ENCODE measurements at regions not wholly inside any gene's neighbourhood (a gene's known extent, or its start where the extent isn't known, plus 50 kb on each side); places are given as distances from the start of the nearest gene placed in this dataset.
"Not testable (repeated sequence)": the region's sequence is repeated elsewhere in the genome, so short reads cannot be mapped to it uniquely, and the experiment has no call there.

DNA sequence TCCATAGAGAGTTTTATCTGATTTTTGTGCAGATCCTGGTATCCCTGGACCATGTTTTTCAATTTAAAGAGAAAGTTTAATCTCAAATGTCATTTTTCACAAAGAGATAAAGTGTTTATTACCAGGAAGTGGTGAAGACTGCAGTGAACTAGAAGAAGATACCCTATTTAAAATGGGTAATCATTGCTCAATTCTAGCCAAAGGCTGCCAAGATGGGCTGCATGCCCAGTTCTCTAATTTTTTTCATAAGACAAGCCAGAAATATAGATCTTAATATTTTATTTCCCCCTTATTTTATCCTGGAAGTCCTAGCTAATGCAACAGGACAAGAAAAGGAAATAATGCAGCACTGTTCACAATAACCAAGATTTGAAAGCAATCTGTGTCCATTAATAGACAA lies 343.5 kb downstream of the PCNX1 start:
- Histone ChIP-seq H3K9me3 (ENCODE audit: control insufficient read depth in 1 of 2, insufficient read depth in 1 of 2, low read length in 2 of 2) (peaks cover 0 to 8% of the 10 kb centered on the region in 2 experiments), H3K4me3 (ENCODE audit: low read length) (no peak overlapping the region), H3K27me3 (ENCODE audit: control insufficient read depth in 1 of 2, insufficient read depth in 2 of 2, low read length in 2 of 2) (no peaks in the 10 kb centered on the region), H3K36me3 (ENCODE audit: insufficient read depth, low read length) (no peaks in the 10 kb centered on the region), H3K4me1 (ENCODE audit: insufficient read depth, low read length) (peaks cover 16% of the 10 kb centered on the region), H3K27ac (ENCODE audit: low read depth in 1 of 2, low read length in 2 of 2) (no peak overlapping the region)
- ATAC-seq (ENCODE audit: poor library complexity) (no peak), DNase-seq (no peak)
- Mint-ChIP-seq H3K4me1 (ENCODE audit: low read depth) (peaks cover 21% of the 10 kb centered on the region), H3K9me3 (peaks cover 13% of the 10 kb centered on the region), H3K27ac (no peak overlapping the region), H3K27me3 (no peaks in the 10 kb centered on the region), H3K36me3 (ENCODE audit: low read depth) (no peaks in the 10 kb centered on the region), H3K4me3 (no peak overlapping the region)
- CTCF ChIA-PET: interaction anchor here (1.0 kb wide), 1 partner anchor 20 kb away, joined by 3 read pairs; no protein-coding TSS in a partner anchor
- TF ChIP-seq, protein P1, sequence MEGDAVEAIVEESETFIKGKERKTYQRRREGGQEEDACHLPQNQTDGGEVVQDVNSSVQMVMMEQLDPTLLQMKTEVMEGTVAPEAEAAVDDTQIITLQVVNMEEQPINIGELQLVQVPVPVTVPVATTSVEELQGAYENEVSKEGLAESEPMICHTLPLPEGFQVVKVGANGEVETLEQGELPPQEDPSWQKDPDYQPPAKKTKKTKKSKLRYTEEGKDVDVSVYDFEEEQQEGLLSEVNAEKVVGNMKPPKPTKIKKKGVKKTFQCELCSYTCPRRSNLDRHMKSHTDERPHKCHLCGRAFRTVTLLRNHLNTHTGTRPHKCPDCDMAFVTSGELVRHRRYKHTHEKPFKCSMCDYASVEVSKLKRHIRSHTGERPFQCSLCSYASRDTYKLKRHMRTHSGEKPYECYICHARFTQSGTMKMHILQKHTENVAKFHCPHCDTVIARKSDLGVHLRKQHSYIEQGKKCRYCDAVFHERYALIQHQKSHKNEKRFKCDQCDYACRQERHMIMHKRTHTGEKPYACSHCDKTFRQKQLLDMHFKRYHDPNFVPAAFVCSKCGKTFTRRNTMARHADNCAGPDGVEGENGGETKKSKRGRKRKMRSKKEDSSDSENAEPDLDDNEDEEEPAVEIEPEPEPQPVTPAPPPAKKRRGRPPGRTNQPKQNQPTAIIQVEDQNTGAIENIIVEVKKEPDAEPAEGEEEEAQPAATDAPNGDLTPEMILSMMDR (IDR thresholded peaks at IDR 0.05): no peak
- intact Hi-C loops (cut with DNase I, micrococcal nuclease): no loop called here
- POLR2A ChIA-PET: no interaction called here

DNA sequence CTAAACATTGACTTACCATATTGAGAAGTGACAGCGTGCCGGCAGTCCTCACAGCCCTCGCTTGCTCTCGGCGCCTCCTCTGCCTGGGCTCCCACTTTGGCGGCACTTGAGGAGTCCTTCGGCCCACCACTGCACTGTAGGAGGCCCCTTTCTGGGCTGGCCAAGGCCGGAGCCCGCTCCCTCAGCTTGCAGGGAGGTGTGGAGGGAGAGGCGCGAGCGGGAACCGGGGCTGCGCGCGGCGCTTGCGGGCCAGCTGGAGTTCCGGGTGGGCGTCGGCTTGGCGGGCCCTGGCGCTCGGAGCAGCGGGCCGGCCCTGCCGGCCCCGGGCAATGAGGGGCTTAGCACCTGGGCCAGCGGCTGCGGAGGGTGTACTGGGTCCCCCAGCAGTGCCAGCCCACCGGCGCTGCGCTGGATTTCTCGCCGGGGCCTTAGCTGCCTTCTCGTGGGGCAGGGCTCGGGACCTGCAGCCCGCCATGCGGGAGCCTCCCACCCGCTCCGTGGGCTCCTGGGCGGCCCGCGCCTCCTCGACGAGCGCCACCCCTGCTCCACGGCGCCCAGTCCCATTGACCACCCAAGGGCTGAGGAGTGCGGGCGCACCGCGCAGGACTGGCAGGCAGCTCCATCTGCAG lies 346.9 kb downstream of the PCNX1 start:
- intact Hi-C loops (cut with DNase I, micrococcal nuclease); ATAC-seq (ENCODE audit: poor library complexity); H3K4me1 ChIP-seq (ENCODE audit: insufficient read depth, low read length); H3K27me3 Mint-ChIP-seq; H3K27me3 ChIP-seq (ENCODE audit: control insufficient read depth in 1 of 2, insufficient read depth in 2 of 2, low read length in 2 of 2); H3K4me3 ChIP-seq (ENCODE audit: low read length); H3K9me3 ChIP-seq (ENCODE audit: control insufficient read depth in 1 of 2, insufficient read depth in 1 of 2, low read length in 2 of 2); H3K27ac ChIP-seq (ENCODE audit: low read depth in 1 of 2, low read length in 2 of 2); POLR2A ChIA-PET; H3K27ac Mint-ChIP-seq; DNase-seq; CTCF ChIA-PET; H3K36me3 ChIP-seq (ENCODE audit: insufficient read depth, low read length); H3K4me1 Mint-ChIP-seq (ENCODE audit: low read depth); H3K9me3 Mint-ChIP-seq: not testable (repeated sequence)
- Mint-ChIP-seq H3K4me3 (peak overlapping the region; percentile 20), H3K36me3 (ENCODE audit: low read depth) (peaks cover 11% of the 10 kb centered on the region)

DNA sequence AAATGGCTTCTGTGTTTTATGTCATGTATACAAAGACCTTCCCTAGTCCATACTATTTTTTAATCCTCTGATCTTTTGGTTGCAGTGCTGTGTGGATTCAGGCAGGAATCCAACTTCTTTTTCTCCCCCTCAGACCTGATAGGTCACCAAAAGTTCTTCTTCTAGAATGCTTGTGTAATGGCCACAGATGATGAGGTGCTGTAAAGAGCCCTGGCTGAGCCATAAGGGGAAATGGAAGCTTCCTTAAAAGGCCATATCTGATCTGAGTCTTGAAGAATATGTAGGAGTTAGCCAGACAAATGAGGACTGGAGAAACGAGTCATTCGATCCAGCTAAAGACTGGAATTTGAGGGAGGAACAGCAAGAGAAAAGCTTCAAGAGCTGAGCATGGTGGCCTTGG lies 353.9 kb downstream of the PCNX1 start:
- ATAC-seq (ENCODE audit: poor library complexity) (no peak), DNase-seq (no peak)
- Histone ChIP-seq H3K4me1 (ENCODE audit: insufficient read depth, low read length) (no peaks in the 10 kb centered on the region), H3K36me3 (ENCODE audit: insufficient read depth, low read length) (no peaks in the 10 kb centered on the region), H3K27ac (ENCODE audit: low read depth in 1 of 2, low read length in 2 of 2) (no peak overlapping the region), H3K9me3 (ENCODE audit: control insufficient read depth in 1 of 2, insufficient read depth in 1 of 2, low read length in 2 of 2) (peaks cover 10 to 18% of the 10 kb centered on the region in 2 experiments), H3K27me3 (ENCODE audit: control insufficient read depth in 1 of 2, insufficient read depth in 2 of 2, low read length in 2 of 2) (no peaks in the 10 kb centered on the region), H3K4me3 (ENCODE audit: low read length) (no peak overlapping the region)
- ChIA-PET POLR2A (interaction anchor here (0.7 kb wide), 1 partner anchor 1944 kb away, joined by 3 read pairs; no protein-coding TSS in a partner anchor), CTCF (interaction anchor here (0.5 kb wide), 1 partner anchor 590 kb away, joined by 5 read pairs; no protein-coding TSS in a partner anchor)
- Mint-ChIP-seq H3K36me3 (ENCODE audit: low read depth) (peaks cover 13% of the 10 kb centered on the region), H3K4me1 (ENCODE audit: low read depth) (peaks cover 4% of the 10 kb centered on the region), H3K4me3 (no peak overlapping the region), H3K9me3 (peaks cover 10% of the 10 kb centered on the region), H3K27ac (no peak overlapping the region), H3K27me3 (no peaks in the 10 kb centered on the region)
- intact Hi-C loops (cut with DNase I, micrococcal nuclease): no loop called here
- TF ChIP-seq, protein P1 (IDR thresholded peaks at IDR 0.05): no peak

DNA sequence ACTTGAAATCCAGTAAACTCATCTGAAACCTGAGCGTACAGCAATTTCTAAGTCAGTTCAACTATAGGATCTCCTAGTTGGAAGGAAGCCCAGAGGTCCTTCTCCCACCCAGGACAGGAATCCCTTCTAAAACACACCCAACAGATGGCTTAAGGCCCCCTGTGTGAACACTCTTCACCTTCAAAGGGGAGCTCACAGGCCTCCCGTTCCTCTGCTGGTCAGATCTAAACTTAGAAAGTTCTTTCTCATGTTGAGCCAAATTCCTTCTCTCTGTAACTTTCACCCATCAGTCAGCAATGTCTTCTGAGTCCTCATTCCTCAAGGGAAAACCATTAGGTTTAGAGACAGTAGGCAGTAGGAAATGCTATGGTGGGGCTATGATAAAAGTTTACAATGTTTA lies 355.2 kb downstream of the PCNX1 start:
- no peak for DNase-seq
- Mint-ChIP-seq H3K4me3 (no peak overlapping the region), H3K36me3 (ENCODE audit: low read depth) (peaks cover 7% of the 10 kb centered on the region), H3K4me1 (ENCODE audit: low read depth) (peaks cover 13% of the 10 kb centered on the region), H3K27me3 (no peaks in the 10 kb centered on the region), H3K27ac (no peak overlapping the region), H3K9me3 (peaks cover 6% of the 10 kb centered on the region)
- CTCF ChIA-PET: no interaction called here
- H3K4me1 ChIP-seq (ENCODE audit: insufficient read depth, low read length): no peaks in the 10 kb centered on the region
- TF ChIP-seq, protein P1 (IDR thresholded peaks at IDR 0.05): no peak
- H3K27me3 ChIP-seq (ENCODE audit: control insufficient read depth in 1 of 2, insufficient read depth in 2 of 2, low read length in 2 of 2): no peaks in the 10 kb centered on the region
- no peak for ATAC-seq (ENCODE audit: poor library complexity)
- intact Hi-C loops (cut with DNase I, micrococcal nuclease): no loop called here
- no peak overlapping the region for H3K4me3 ChIP-seq (ENCODE audit: low read length)
- H3K27ac ChIP-seq (ENCODE audit: low read depth in 1 of 2, low read length in 2 of 2): no peak overlapping the region
- no peaks in the 10 kb centered on the region for H3K36me3 ChIP-seq (ENCODE audit: insufficient read depth, low read length)
- POLR2A ChIA-PET: no interaction called here
- peaks cover 10 to 18% of the 10 kb centered on the region in 2 experiments for H3K9me3 ChIP-seq (ENCODE audit: control insufficient read depth in 1 of 2, insufficient read depth in 1 of 2, low read length in 2 of 2)
